Sciatic nerve (tissue), 2 donors: ENCODE measurements at regions not wholly inside any gene's neighbourhood (a gene's known extent, or its start where the extent isn't known, plus 50 kb on each side); places are given as distances from the start of the nearest gene placed in this dataset.
"Not testable (repeated sequence)": the region's sequence is repeated elsewhere in the genome, so short reads cannot be mapped to it uniquely, and the experiment has no call there.

Experiments
- ATAC-seq: fragments of 200-7000 bp; cut with Tn5 transposase; one replicate; pipeline ENCODE4 v1.9.1; 2020; ENCODE audit warnings: mild to moderate bottlenecking, moderate library complexity
- DNase-seq: peaks from one replicate; pipeline ENCODE4 v3.0.0-alpha.2; 2020; ENCODE audit warnings: low spot score
- intact Hi-C: fragments of 100-400 bp; cut with DNase I; formaldehyde crosslinking; loops from one replicate; pipeline ENCODE4 v1.14.2; 2022
- donor health status: DM: no; HTN: no; CAD: no.
- donor health status: DM: no; HTN: no; CAD: no.

DNA sequence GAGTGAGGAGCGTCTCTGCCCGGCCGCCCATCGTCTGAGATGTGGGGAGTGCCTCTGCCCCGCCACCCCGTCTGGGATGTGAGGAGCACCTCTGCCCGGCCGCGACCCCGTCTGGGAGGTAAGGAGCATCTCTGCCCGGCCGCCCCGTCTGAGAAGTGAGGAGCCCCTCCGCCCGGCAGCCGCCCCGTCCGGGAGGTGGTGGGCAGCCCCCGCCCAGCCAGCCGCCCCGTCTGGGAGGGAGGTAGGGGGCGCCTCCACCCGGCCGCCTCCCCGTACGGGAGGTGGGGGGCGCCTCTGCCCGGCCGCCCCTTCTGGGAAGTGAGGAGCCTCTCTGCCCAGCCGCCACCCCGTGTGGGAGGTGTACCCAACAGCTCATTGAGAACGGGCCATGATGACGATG, 1811.4 kb downstream of the EFNA5 start:
- ATAC-seq, DNase-seq, intact Hi-C loops: not testable (repeated sequence)

DNA sequence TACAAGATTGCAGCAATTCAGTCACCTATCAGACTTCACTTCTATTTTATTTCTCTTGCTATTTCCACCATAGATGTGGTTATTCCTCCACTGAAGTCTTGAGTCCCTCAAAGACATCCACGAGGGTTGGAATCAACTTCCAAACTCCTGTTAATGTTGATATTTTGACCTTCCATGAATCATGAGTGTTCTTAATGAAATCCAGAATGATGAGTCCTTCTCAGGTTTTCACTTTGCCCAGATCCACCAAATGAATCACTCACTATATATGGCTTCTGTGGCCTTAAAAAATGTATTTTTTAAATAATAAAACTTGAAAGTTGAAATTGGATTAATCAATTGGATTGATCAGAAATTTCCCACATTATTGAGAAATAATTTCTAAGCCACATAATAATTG, 1821.0 kb downstream of the EFNA5 start:
- ATAC-seq: no peak
- intact Hi-C loops: no loop called here
- no peak for DNase-seq

DNA sequence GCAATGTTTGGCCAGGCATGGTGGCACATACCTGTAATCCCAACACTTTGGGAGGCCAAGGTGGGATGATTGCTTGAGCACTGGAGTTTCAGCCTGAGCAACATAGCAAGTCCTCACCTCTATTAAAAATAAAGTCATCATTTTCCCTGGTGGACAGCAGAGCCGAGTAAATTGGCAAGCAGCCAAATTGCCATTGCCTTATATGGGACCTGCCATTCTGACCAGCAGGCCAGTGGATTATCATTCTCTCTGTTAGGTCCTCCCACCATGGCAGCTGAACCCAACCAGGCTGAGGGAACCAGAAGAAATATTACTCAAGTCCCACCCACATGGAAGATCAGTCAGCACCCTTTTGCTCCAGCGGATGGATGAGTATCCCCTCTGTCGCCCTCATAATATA, 1829.9 kb downstream of the EFNA5 start:
- intact Hi-C loops: no loop called here
- ATAC-seq (no peak), DNase-seq (no peak)

DNA sequence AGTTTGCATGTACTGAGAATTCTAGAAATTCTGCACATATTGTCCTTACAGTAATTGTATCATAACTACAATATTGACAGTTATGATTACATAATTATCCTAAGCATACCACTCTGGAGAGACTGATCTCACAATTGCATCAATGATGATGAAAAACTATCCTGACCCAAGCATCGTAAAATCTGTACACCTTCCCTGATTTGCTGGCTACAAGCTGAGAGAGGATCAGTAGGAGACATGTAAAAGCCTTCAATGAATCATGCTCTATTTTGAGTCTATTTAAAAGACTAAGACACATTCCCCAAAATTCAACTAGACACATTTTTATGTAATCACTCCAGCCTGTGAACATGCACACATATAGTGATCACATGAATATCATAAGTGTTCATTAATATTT, 1833.8 kb downstream of the EFNA5 start:
- no peak for DNase-seq
- intact Hi-C loops: no loop called here
- ATAC-seq: no peak

DNA sequence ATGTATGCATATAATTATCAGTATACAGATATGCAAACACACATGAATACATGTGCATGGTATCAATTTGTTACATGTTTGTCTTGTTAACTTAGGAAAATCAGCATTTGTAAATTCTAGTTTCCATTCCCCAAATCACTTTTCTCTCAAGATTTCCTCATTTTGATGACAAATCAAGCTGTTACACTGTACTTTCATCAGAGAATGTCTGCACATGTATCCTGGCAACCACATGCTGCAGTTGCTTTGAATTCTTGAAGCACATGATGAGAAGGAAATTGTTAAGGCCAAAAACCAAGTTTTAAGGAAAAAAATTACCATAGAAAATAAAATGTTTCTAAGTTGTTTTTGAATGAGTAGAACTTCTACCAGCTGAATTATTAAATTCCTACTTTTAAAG, 1834.5 kb downstream of the EFNA5 start:
- intact Hi-C loops: no loop called here
- no peak for DNase-seq
- no peak for ATAC-seq

DNA sequence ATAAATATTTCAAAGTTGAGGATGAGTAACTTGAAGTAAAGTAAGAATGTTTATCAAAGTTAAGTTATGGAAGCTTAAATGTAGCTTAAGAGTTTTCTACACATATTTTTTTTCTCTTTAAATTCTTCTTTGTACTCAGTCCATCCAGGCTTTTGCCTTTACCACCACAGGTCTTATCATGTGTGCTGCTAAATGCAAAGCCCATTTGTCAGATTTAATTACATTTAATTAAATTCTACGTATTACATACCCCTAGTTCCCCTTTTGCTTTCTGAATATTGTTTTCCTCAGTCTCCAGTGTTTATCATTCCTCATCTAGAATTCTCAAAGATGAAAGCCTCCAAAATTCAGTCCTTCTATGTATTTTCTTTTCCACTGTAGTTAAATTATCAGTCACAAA, 1841.9 kb downstream of the EFNA5 start:
- DNase-seq (no peak), ATAC-seq (no peak)
- intact Hi-C loops: no loop called here

DNA sequence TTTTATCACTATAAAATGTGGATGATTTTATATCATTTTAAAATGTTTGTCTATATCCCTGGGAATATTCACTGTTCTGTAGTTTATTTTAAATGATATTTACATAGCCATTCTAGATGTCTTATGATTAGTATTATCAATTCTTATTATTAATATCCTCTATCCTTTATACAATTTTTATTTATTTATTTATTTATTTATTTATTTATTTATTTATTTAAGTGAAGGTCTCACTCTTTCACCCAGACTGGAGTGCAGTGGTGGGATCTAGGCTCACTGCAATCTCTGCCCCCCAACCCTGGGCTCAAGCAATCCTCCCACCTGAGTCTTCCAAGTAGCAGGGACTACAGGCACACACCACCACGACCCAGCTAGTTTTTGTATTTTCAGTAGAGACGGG, 1848.9 kb downstream of the EFNA5 start:
- intact Hi-C loops: no loop called here
- ATAC-seq (no peak), DNase-seq (no peak)

DNA sequence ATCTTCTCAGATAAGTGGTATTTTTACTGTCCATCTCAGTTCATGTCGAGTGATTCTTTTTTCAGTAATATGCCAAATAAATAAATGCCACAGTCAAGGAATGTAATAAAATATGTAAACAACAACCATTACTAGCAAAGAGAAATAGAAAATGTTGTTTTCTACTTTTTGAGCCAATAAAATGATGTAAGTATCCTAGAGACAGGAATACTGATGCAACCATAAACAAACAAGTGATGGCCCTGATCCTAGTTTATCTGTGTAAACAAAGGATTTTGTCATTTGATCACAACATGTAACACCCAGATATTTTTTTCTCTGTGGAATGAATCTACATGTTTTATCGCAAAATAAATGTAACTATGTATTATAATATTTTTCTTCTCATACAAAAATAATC, 1852.8 kb downstream of the EFNA5 start:
- no peak for DNase-seq
- ATAC-seq: no peak
- intact Hi-C loops: no loop called here

DNA sequence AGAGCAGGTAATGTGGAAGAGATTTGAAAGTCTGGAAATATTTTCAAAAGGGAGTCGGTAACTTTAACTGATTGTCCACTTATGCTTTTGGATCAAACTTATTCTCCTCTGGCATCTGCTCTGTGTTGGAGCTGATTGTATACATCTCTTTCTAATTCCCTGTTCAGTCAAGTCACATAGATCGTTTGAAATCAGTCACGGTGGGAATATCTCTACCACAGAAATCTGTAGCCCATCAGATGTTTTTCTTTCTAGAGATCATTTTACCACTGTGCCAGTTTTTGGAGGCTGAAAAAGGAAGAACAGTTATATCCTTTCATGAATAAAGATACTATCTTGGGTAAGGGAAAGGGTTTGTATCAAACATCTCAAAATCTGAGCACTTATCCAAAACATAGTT, 1853.3 kb downstream of the EFNA5 start:
- no peak for DNase-seq
- intact Hi-C loops: no loop called here
- no peak for ATAC-seq

DNA sequence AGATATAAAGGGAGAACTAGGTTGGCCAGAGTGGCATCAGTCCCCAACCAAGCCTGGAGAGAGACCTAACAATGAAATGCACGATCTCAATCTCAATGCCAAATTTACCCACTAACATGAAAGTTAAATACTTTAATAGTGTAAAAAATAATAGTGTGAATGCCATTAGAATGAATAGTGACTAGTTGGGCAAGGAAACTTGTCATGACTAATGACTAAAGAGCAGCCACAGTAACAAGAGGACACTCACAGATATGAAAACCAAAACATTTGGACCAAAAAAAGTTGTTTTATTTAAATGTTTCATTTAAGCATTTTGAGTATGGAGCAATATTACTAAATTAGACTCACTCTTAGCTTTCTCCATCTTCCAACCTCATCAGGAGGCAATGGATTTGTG, 1853.8 kb downstream of the EFNA5 start:
- ATAC-seq (no peak), DNase-seq (no peak)
- intact Hi-C loops: no loop called here

DNA sequence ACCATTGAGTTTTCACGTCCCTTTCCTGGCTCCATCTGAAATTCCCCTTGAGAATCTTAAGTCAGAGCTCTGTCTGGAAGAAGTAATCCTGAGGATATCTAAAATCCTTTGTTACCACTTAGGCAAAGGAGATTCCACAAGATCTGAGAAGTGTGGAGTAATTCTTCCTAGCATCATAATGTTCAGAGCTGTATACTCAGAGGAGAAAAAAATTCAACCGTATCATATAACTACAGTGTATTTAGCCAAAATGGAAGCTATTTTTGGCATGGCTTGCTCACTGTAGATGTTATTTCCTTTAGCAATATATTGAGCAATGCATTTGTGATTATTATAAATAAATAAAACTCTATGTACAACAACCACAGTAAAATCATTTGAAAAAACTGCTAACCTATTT, 1858.4 kb downstream of the EFNA5 start:
- ATAC-seq: no peak
- intact Hi-C loops: no loop called here

DNA sequence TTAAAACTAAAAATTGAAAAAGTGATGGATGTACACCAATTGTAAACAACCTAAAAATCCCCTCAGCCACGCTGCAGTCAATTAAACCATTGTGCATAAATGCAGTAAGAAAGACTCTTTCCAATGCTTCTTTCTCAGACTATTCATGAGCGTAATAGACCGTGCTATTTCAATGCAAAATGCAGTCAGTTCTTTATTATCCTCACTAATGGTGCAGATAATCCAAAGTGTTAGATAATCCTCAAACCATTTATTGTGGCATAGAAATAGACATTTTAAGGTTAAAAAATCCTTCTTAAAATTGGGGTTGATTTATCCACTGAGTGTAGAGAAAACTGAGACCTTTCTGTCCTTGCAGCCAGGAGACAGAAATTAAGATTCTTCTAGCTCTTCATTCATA, 1862.8 kb downstream of the EFNA5 start:
- no peak for DNase-seq
- intact Hi-C loops: no loop called here

More for the DNA sequence above, 1858.4 kb downstream of the EFNA5 start:
- DNase-seq: no peak

DNA sequence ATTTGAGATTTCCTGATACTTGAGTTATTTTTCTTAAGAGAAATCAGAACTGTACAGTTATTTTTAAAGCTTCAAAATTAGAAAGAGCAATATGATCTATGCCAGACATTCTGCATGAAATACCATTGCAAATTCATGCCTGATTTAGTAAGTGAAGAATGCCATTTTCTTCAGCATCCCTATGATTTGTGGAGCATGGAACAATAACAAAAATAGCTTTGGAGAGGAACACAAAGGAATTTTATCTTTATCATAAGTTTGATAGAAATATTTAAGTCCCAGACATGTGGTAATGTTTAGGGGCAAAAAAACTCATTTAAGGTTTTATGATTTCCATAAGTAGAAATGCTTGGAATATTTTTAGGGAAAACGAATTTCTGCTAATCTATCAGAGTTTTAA, 1863.4 kb downstream of the EFNA5 start:
- intact Hi-C loops: no loop called here
- DNase-seq (no peak), ATAC-seq (no peak)

More for the DNA sequence above, 1862.8 kb downstream of the EFNA5 start:
- no peak for ATAC-seq

DNA sequence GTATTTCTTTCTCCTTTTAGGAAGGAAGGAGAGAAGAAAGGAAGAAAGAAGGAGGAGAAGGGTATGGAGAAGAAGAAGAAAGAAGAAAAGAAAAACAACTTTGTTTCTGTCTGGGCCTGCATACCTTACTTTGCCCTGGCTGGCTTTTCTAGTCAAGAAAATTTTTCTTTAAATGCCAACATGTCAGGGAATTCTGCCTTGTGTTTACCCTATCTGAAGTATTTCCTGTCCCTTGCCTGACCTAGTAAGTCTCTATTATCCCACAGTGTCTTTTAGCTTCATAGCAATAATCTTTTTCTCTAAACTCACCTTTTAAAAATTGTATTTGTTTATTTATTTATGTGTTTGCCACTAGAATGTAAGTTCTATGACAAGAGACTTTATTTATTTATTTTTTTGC, 1864.1 kb downstream of the EFNA5 start:
- ATAC-seq: no peak
- no peak for DNase-seq
- intact Hi-C loops: no loop called here

DNA sequence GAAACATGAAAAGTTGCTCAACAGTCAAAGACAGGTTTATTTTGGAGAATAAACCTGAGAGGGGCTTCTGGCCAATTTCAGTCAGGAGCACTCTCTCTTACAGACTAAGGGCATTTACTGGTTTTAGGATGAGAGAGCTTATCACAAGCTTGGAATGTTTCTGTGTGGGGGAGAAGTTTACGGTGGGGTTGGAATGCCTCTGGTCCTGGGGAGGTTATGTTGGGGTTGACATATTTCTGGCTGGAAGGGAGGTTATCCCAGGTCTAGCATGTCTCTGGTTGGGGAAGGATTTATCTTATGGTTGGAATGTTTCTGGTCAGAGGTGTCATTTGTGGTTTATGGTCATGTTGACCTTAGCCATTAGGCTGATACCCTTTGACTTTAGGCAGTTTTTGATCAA, 1867.3 kb downstream of the EFNA5 start:
- no peak for DNase-seq

DNA sequence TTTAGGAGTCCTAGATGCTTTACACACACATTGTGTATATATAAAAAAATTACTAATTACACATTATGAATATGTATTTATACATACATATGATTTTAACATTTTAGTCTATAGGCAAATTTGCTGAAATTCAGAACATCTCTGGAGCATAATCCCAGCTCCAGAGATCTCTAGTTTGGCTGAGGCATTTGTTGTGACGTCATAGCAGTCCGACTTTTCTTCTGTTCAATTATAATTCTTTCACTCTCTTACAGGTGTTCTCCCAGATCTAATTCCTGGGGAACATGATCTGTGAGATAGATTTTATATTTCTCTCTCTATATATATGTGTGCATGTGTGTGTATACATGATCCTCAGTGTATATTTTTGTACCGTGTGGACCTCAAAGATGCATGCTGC, 1876.2 kb downstream of the EFNA5 start:
- ATAC-seq (no peak), DNase-seq (no peak)
- intact Hi-C loops: no loop called here

More for the DNA sequence above, 1867.3 kb downstream of the EFNA5 start:
- no peak for ATAC-seq
- intact Hi-C loops: no loop called here

DNA sequence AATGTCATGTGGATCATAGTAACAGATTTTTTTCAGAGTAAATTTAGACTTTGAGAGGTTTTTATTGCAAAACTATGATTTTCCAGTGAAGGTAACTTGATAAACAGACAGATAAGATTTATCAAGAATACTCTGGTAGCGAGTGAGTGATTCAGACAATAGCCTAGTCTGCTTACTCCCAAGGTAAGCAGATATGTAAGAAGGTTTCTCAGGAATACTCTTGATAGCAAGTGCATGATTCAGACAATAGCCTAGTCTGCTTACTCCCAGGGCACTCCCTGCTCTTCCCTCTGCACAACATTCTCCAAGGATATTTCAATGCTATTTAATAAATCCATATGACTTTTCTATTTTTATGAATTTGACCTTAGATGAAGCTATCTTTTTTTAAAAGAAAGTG, 1881.5 kb downstream of the EFNA5 start:
- no peak for DNase-seq
- no peak for ATAC-seq
- intact Hi-C loops: no loop called here

DNA sequence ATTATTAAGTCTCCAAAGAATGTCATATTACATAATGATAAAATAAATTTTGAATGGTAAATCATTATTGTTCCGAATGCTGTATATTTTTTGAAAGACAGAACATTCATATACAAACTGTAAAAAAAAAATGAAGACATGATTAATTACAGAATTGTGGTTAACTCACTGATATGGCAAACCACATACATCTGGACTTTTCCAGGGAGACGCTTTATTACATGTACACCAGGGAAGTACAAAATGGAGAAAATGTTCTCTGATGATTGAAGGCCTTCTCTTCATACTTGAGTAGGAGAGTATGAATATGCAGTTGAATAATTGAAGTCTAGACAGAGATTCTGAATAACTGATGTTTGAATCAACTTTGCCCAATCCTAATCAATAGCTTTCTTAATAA, 1886.9 kb downstream of the EFNA5 start:
- intact Hi-C loops: no loop called here
- no peak for ATAC-seq
- DNase-seq: no peak

DNA sequence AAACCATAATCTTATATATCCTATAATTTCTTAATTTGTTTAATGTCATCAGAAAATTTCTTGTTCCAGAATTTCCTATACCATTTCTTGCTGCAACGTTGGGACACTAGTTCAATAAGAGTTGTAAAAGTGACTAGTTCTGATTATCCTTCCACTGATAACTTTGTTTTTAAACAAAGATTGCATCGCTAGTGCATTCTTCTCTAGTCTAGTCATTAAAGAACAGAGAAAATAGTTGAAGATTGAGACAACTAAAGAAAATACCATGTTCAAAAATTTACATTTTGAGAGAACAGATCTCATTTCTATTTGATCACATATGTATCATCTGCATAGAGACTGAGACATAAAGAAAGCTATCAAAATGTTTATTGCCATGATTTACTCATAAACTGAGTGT, 1888.2 kb downstream of the EFNA5 start:
- intact Hi-C loops: no loop called here
- ATAC-seq (no peak), DNase-seq (no peak)

DNA sequence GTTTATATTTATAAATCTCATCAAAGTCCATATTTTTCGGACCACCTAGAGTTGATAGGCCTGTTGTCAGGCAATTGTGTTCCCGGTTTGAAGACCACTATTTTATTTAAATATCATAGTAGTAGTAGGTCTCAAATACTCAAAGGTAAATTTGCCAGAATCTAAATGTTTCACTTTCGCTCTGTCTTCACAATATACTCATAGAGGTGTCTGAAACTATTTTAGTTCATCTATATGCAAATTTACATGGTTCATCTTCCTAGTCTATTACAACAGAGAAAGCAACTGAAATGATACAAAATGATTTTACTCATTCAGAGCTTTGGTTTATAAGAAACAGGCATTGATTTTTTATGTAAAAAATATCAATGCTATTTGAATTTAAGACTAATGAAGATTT, 1897.5 kb downstream of the EFNA5 start:
- ATAC-seq (no peak), DNase-seq (no peak)
- intact Hi-C loops: no loop called here

DNA sequence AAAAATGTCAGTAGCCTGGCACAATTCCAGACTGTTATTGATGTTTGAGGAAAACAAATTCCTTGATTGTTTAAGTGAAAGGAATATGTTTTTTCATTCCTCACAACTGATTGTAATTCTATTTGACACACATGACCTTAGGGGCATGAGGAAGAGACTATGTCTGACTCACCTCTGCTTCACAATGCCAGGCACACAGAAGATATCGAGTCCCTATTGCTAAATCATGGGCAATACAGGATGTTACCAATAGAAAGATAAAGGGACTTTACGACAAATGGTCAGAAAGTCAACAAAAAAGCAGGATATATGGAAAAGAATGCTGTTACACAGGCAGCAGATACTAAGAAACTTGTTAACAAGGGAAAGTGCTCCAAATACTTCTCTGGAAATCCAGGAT, 1903.5 kb downstream of the EFNA5 start:
- ATAC-seq (no peak), DNase-seq (no peak)
- intact Hi-C loops: no loop called here

DNA sequence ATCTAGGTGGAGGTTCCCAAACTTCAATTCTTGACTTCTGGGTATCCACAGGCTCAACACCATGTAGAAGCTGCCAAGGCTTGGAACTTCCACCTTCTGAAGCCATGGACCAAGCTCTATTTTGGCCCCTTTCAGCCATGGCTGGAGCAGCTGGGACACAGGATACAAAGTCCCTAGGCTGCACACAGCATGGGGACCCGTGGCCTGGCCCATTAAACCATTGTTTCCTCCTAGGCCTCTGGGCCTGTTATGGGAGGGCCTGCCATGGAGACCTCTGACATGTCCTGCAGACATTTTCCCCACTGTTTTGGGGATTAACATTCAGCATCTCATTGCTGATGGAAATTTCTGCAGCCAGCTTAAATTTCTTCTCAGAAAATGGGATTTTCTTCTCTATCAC, 1908.0 kb downstream of the EFNA5 start:
- no peak for ATAC-seq
- no peak for DNase-seq
- intact Hi-C loops: no loop called here
